ENCODE measurements at regions not wholly inside any gene's neighbourhood (a gene's known extent, or its start where the extent isn't known, plus 50 kb on each side); places are given as distances from the start of the nearest gene placed in this dataset.

GRCh38 chr2:5915881-5916310, 223.7 kb downstream of the SOX11 start:
- no peak for DNase-seq (ENCODE audit: low read depth)

GRCh38 chr2:5921081-5921642, 229.0 kb downstream of the SOX11 start:
- DNase-seq (ENCODE audit: low read depth) = no peak

GRCh38 chr2:5923957-5924945, 232.1 kb downstream of the SOX11 start:
- DNase-seq (ENCODE audit: low read depth) = no peak

- no peak for DNase-seq (ENCODE audit: low read depth)
Measured at GRCh38 chr2:5925604-5926003, 233.4 kb downstream of the SOX11 start.

GRCh38 chr2:5926871-5927512, 234.8 kb downstream of the SOX11 start:
- no peak for DNase-seq (ENCODE audit: low read depth)

- DNase-seq (ENCODE audit: low read depth) = no peak
Measured at GRCh38 chr2:5932556-5933469, 240.6 kb downstream of the SOX11 start.

GRCh38 chr2:5933669-5934068, 241.5 kb downstream of the SOX11 start:
- DNase-seq (ENCODE audit: low read depth) = no peak

- no peak for DNase-seq (ENCODE audit: low read depth)
Measured at GRCh38 chr2:5937321-5937720, 245.1 kb downstream of the SOX11 start.

- DNase-seq (ENCODE audit: low read depth) = no peak
Measured at GRCh38 chr2:5937851-5938565, 245.8 kb downstream of the SOX11 start.

- DNase-seq (ENCODE audit: low read depth) = no peak
Measured at GRCh38 chr2:5938566-5938896, 246.3 kb downstream of the SOX11 start.

GRCh38 chr2:5939553-5939952, 247.4 kb downstream of the SOX11 start:
- no peak for DNase-seq (ENCODE audit: low read depth)

GRCh38 chr2:5940596-5941535, 248.7 kb downstream of the SOX11 start:
- no peak for DNase-seq (ENCODE audit: low read depth)

GRCh38 chr2:5942204-5942603, 250.0 kb downstream of the SOX11 start:
- DNase-seq (ENCODE audit: low read depth) = no peak

GRCh38 chr2:5945742-5946141, 253.6 kb downstream of the SOX11 start:
- DNase-seq (ENCODE audit: low read depth) = no peak

- no peak for DNase-seq (ENCODE audit: low read depth)
Measured at GRCh38 chr2:5946225-5947115, 254.3 kb downstream of the SOX11 start.

- no peak for DNase-seq (ENCODE audit: low read depth)
Measured at GRCh38 chr2:5950736-5951135, 258.6 kb downstream of the SOX11 start.

- DNase-seq (ENCODE audit: low read depth) = no peak
Measured at GRCh38 chr2:5951471-5951870, 259.3 kb downstream of the SOX11 start.

GRCh38 chr2:5953525-5953924, 261.3 kb downstream of the SOX11 start:
- DNase-seq (ENCODE audit: low read depth) = no peak

- DNase-seq (ENCODE audit: low read depth) = no peak
Measured at GRCh38 chr2:5954509-5954908, 262.3 kb downstream of the SOX11 start.
